GM19395 (cell line): ENCODE measurements at regions not wholly inside any gene's neighbourhood (a gene's known extent, or its start where the extent isn't known, plus 50 kb on each side); places are given as distances from the start of the nearest gene placed in this dataset.
"Not testable (repeated sequence)": the region's sequence is repeated elsewhere in the genome, so short reads cannot be mapped to it uniquely, and the experiment has no call there.

Experiments
- ATAC-seq: cut with Tn5 transposase; IDR thresholded peaks from one replicate; pipeline ENCODE4 v1.9.1; 2021; ENCODE audit warnings: mild to moderate bottlenecking, moderate library complexity; ENCODE audit not compliant: unreplicated experiment

DNA sequence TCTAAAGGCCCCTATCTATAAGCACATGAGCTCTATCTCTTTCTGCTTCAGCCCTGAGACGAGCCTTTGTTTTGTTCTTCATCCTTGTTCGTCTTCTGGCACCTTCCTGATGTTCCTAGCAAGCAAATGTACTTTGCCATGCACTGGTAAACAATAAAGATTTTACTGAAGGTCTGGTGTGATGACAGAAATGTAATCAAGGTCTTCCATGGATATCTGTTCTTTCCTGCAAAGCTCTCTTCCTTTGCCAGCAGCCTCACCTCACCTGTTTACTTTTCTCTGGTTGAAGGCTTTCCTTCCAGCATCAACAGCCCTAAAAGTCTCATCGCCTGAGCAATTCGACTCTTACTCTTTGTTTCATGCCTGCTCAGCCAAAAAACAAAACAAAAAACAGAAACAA is 330.3 kb downstream of the PCNX1 start:
- no peak for ATAC-seq

GRCh38 chr14:71238835-71239234 is 331.6 kb downstream of the PCNX1 start:
- ATAC-seq = no peak

DNA sequence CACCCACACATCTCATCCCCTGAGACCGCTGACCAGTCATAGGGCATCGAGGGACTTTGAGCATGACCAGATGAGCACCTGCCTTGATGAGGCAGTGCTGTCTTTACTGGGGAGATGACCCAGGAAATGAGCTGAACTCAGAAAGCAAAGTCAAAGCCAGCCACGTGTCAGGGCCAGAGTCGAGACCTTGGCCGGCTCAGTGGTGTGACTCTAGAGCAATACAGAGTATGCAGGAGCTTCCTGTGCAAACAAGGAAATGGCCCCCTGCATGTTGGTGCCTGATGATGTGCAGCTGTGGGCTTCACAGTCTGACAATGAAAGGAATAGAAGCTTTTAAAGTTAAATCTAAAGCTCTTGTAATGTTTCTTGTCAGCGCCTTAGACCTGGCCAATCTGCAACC is 332.9 kb downstream of the PCNX1 start:
- no peak for ATAC-seq

- ATAC-seq = no peak
Measured at GRCh38 chr14:71240866-71241520, 333.7 kb downstream of the PCNX1 start.

- no peak for ATAC-seq
Measured at GRCh38 chr14:71242237-71242748, 335.0 kb downstream of the PCNX1 start.

GRCh38 chr14:71243697-71244096 is 336.4 kb downstream of the PCNX1 start:
- no peak for ATAC-seq

DNA sequence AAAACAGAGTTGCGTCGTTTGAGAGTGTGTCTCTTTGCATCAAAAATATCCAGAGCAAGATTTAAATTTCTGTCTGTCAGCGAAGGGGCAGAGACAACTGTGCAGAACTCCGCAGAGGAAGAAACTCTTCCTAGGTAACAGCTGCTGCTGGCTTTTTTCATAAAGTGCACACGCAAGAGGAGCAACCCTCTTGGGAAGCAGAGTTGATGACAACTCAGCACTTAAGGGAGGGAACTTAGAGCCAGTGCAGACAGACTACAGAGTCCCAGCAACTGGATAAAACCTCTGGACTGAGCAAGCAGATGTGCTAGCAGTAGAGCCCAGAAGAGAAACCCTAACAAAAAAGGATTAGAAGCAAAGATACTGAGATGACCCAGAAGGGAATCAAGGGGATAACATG is 337.1 kb downstream of the PCNX1 start:
- ATAC-seq = no peak

DNA sequence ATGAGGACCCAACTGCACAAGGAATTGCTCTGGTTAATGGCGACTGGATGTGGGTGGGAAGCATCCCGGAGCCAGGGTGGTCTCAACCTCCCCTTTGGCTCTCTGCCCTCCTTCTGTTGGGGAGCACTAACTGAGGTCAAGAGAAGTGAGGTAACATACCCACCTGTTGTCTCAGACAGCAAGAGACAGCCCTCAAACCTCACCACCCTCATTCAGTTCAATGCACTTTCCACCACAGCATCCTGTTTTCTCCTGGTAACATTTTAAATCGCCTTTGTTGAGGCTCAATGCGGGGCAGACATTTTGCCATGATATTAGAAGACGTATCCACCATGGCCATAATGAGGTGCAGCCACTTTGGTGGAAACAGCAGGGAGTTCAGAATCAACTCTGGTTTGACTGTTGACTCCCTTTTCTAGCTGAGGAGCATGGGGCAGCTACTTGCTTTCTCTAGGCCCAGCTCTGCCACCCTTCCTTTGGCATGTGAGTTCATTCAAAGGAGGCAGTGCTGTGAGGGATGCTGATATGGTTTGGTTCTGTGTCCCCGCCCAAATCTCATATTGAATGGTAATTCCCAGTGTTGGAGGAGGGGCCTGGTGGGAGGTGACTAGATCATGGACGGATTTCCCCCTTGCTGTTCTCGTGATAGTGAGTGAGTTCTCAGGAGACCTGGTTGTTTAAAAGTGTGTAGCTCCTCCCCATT is 338.6 kb downstream of the PCNX1 start:
- no peak for ATAC-seq

GRCh38 chr14:71246539-71246938 is 339.3 kb downstream of the PCNX1 start:
- ATAC-seq = no peak

- no peak for ATAC-seq
Measured at GRCh38 chr14:71247106-71247505, 339.8 kb downstream of the PCNX1 start.

GRCh38 chr14:71248194-71248593 is 340.9 kb downstream of the PCNX1 start:
- no peak for ATAC-seq

GRCh38 chr14:71250347-71250746 is 343.1 kb downstream of the PCNX1 start:
- ATAC-seq = no peak

DNA sequence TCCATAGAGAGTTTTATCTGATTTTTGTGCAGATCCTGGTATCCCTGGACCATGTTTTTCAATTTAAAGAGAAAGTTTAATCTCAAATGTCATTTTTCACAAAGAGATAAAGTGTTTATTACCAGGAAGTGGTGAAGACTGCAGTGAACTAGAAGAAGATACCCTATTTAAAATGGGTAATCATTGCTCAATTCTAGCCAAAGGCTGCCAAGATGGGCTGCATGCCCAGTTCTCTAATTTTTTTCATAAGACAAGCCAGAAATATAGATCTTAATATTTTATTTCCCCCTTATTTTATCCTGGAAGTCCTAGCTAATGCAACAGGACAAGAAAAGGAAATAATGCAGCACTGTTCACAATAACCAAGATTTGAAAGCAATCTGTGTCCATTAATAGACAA is 343.5 kb downstream of the PCNX1 start:
- ATAC-seq = no peak

- not testable (repeated sequence) for ATAC-seq
Measured at GRCh38 chr14:71254091-71254719, 346.9 kb downstream of the PCNX1 start.

DNA sequence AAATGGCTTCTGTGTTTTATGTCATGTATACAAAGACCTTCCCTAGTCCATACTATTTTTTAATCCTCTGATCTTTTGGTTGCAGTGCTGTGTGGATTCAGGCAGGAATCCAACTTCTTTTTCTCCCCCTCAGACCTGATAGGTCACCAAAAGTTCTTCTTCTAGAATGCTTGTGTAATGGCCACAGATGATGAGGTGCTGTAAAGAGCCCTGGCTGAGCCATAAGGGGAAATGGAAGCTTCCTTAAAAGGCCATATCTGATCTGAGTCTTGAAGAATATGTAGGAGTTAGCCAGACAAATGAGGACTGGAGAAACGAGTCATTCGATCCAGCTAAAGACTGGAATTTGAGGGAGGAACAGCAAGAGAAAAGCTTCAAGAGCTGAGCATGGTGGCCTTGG is 353.9 kb downstream of the PCNX1 start:
- ATAC-seq = no peak

GRCh38 chr14:71262441-71262840 is 355.2 kb downstream of the PCNX1 start:
- no peak for ATAC-seq

- ATAC-seq = no peak
Measured at GRCh38 chr14:71264260-71264659, 357.0 kb downstream of the PCNX1 start.

- ATAC-seq = no peak
Measured at GRCh38 chr14:71267007-71267513, 359.8 kb downstream of the PCNX1 start.

DNA sequence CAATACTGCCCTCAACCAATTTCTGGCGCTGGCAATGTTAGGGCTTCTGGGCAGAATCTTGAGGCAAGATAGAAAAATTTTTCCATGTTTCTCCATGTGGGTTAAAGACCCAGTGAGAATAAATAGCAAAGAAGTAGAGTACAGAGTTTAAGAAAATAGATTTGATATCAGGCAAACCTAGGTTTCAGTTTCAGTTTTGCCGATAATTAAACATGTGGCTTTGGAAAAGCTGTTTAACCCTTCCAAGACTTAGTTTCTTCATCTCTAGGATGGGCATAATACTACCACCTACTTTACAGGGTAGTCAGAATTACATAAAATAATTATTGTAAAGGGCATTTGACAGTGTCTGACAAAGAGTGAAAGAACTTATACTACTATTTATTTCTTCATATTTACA is 360.4 kb downstream of the PCNX1 start:
- ATAC-seq = no peak

- ATAC-seq = no peak
Measured at GRCh38 chr14:71270111-71270510, 362.9 kb downstream of the PCNX1 start.

GRCh38 chr14:71271166-71271945 is 364.1 kb downstream of the PCNX1 start:
- ATAC-seq = no peak
